ENCODE measurements at regions not wholly inside any gene's neighbourhood (a gene's known extent, or its start where the extent isn't known, plus 50 kb on each side); places are given as distances from the start of the nearest gene placed in this dataset.

- TF ChIP-seq GABPA (IDR thresholded peaks at IDR 0.05; ENCODE audit: borderline replicate concordance, insufficient read depth, low read length) (no peak), POLR2A (IDR thresholded peaks at IDR 0.05; ENCODE audit: control extremely low read depth in 1 of 2, low read depth in 2 of 2, low read length in 2 of 2) (peak in 1 of 2 experiments; percentile 43; a peak in 1 of 3 replicates), HDAC2 (IDR thresholded peaks at IDR 0.05; ENCODE audit: borderline replicate concordance in 1 of 2, low read depth in 2 of 2, low read length in 2 of 2) (no peak), SUZ12 (IDR thresholded peaks at IDR 0.05; ENCODE audit: low read length) (no peak), RBBP5 (IDR thresholded peaks at IDR 0.05; ENCODE audit: borderline replicate concordance, low read depth, low read length) (0 out of 2 replicates have a peak, but pooled peaks have one; percentile 23)
- TF ChIP-seq, protein P1, sequence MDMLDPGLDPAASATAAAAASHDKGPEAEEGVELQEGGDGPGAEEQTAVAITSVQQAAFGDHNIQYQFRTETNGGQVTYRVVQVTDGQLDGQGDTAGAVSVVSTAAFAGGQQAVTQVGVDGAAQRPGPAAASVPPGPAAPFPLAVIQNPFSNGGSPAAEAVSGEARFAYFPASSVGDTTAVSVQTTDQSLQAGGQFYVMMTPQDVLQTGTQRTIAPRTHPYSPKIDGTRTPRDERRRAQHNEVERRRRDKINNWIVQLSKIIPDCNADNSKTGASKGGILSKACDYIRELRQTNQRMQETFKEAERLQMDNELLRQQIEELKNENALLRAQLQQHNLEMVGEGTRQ (IDR thresholded peaks at IDR 0.05; ENCODE audit: low read length), result no peak
- TF ChIP-seq, protein P2, sequence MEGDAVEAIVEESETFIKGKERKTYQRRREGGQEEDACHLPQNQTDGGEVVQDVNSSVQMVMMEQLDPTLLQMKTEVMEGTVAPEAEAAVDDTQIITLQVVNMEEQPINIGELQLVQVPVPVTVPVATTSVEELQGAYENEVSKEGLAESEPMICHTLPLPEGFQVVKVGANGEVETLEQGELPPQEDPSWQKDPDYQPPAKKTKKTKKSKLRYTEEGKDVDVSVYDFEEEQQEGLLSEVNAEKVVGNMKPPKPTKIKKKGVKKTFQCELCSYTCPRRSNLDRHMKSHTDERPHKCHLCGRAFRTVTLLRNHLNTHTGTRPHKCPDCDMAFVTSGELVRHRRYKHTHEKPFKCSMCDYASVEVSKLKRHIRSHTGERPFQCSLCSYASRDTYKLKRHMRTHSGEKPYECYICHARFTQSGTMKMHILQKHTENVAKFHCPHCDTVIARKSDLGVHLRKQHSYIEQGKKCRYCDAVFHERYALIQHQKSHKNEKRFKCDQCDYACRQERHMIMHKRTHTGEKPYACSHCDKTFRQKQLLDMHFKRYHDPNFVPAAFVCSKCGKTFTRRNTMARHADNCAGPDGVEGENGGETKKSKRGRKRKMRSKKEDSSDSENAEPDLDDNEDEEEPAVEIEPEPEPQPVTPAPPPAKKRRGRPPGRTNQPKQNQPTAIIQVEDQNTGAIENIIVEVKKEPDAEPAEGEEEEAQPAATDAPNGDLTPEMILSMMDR (IDR thresholded peaks at IDR 0.05; ENCODE audit: control extremely low read depth in 1 of 3, insufficient read depth in 1 of 3, low read depth in 1 of 3, low read length in 3 of 3), result no peak
Observed at GRCh38 chr4:64737026-64737853, 328.0 kb upstream of the TECRL start.
